ENCODE measurements at regions not wholly inside any gene's neighbourhood (a gene's known extent, or its start where the extent isn't known, plus 50 kb on each side); places are given as distances from the start of the nearest gene placed in this dataset.

- Histone ChIP-seq H3K14ac (replicated peaks; ENCODE audit: low read depth, low read length) (no peak overlapping the region), H2AFZ (replicated peaks; ENCODE audit: low read length, poor library complexity) (no peak overlapping the region), H4K8ac (ENCODE audit: low read depth in 2 of 2, low read length in 2 of 2) (no peak overlapping the region), H3K36me3 (ENCODE audit: control insufficient read depth, insufficient read depth, low read length) (no peaks in the 10 kb centered on the region), H3K4me1 (ENCODE audit: control insufficient read depth, insufficient read depth, low read length) (no peaks in the 10 kb centered on the region), H3K4me3 (ENCODE audit: insufficient read depth, low read depth, low read length) (no peak overlapping the region), H3K79me1 (ENCODE audit: low read depth in 1 of 2, low read length in 2 of 2) (no peaks in the 10 kb centered on the region), H3K9me3 (ENCODE audit: control insufficient read depth, insufficient read depth, low read length) (no peaks in the 10 kb centered on the region), H3K18ac (ENCODE audit: low read depth, low read length) (no peak overlapping the region), H3K9ac (ENCODE audit: low read depth, low read length) (no peak overlapping the region), H3K23ac (ENCODE audit: low read depth, low read length) (no peak overlapping the region), H3K4me2 (ENCODE audit: low read depth, low read length) (no peak overlapping the region), H2AK5ac (ENCODE audit: low read depth, low read length) (no peak overlapping the region), H3K4ac (ENCODE audit: low read depth, low read length) (no peak overlapping the region), H4K91ac (ENCODE audit: insufficient read depth, low read depth, low read length) (no peak overlapping the region), H2AK9ac (replicated peaks; ENCODE audit: low read depth, low read length, poor library complexity) (no peak overlapping the region), H2BK15ac (ENCODE audit: low read depth, low read length) (no peak overlapping the region), H2BK20ac (ENCODE audit: low read depth, low read length) (no peak overlapping the region), H2BK5ac (ENCODE audit: low read depth, low read length, poor library complexity, severe bottlenecking) (no peak overlapping the region), H3K9me1 (ENCODE audit: insufficient read depth, low read length) (no peaks in the 10 kb centered on the region), H3K56ac (ENCODE audit: extremely low read depth, insufficient read depth, low read length) (no peak overlapping the region), H4K5ac (ENCODE audit: low read depth, low read length) (no peak overlapping the region), H4K20me1 (ENCODE audit: insufficient read depth, low read length) (no peaks in the 10 kb centered on the region), H3K27me3 (ENCODE audit: control insufficient read depth, insufficient read depth, low read length) (no peaks in the 10 kb centered on the region), H3K27ac (ENCODE audit: insufficient read depth, low read length) (no peak overlapping the region), H2BK120ac (ENCODE audit: low read depth, low read length) (no peak overlapping the region)
- ATAC-seq (ENCODE audit: low read depth) = no peak
- no TSS peak for BruUV-seq (replicated peaks)
- DNase-seq = no peak
- intact Hi-C loops (cut with micrococcal nuclease) = no loop called here
- ChIA-PET POLR2A (ENCODE audit: unreplicated experiment) (no interaction called here), CTCF (no interaction called here)
- WGBS, 2 experiments (ENCODE audit: extremely low coverage in 2 of 2, insufficient read length in 1 of 2) = no CpG with 5 or more reads among the region's 2 CpGs
- no peak for TF ChIP-seq RCOR1 (IDR thresholded peaks at IDR 0.05; ENCODE audit: insufficient replicate concordance, low read length)
- TF ChIP-seq NFE2L2 (IDR thresholded peaks at IDR 0.05; ENCODE audit: low read depth, low read length) = no peak
- no peak for TF ChIP-seq RAD21 (IDR thresholded peaks at IDR 0.05; ENCODE audit: low read length)
- TF ChIP-seq CEBPB (IDR thresholded peaks at IDR 0.05; ENCODE audit: low read depth, low read length) = no peak
- TF ChIP-seq POLR2A (IDR thresholded peaks at IDR 0.05; ENCODE audit: low read depth, low read length) = no peak
- TF ChIP-seq RFX5 (IDR thresholded peaks at IDR 0.05; ENCODE audit: low read depth, low read length) = no peak
- no peak for TF ChIP-seq FOS (IDR thresholded peaks at IDR 0.05; ENCODE audit: low read depth, low read length)
- no peak for TF ChIP-seq BHLHE40 (IDR thresholded peaks at IDR 0.05; ENCODE audit: low read depth, low read length)
- no peak for TF ChIP-seq CHD1 (IDR thresholded peaks at IDR 0.05; ENCODE audit: low read depth, low read length)
- TF ChIP-seq SMC3 (IDR thresholded peaks at IDR 0.05; ENCODE audit: low read depth, low read length) = no peak
- TF ChIP-seq MAFK (IDR thresholded peaks at IDR 0.05; ENCODE audit: low read depth, low read length) = no peak
- TF ChIP-seq, protein P1, sequence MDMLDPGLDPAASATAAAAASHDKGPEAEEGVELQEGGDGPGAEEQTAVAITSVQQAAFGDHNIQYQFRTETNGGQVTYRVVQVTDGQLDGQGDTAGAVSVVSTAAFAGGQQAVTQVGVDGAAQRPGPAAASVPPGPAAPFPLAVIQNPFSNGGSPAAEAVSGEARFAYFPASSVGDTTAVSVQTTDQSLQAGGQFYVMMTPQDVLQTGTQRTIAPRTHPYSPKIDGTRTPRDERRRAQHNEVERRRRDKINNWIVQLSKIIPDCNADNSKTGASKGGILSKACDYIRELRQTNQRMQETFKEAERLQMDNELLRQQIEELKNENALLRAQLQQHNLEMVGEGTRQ (IDR thresholded peaks at IDR 0.05; ENCODE audit: low read depth, low read length) = no peak
- no peak for TF ChIP-seq MAZ (IDR thresholded peaks at IDR 0.05; ENCODE audit: borderline replicate concordance, low read depth, low read length)
- TF ChIP-seq, protein P2, sequence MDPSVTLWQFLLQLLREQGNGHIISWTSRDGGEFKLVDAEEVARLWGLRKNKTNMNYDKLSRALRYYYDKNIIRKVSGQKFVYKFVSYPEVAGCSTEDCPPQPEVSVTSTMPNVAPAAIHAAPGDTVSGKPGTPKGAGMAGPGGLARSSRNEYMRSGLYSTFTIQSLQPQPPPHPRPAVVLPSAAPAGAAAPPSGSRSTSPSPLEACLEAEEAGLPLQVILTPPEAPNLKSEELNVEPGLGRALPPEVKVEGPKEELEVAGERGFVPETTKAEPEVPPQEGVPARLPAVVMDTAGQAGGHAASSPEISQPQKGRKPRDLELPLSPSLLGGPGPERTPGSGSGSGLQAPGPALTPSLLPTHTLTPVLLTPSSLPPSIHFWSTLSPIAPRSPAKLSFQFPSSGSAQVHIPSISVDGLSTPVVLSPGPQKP (IDR thresholded peaks at IDR 0.05; ENCODE audit: borderline replicate concordance, low read depth, low read length) = no peak
- TF ChIP-seq MXI1 (IDR thresholded peaks at IDR 0.05; ENCODE audit: borderline replicate concordance, low read depth, low read length) = no peak
- TF ChIP-seq, protein P3, sequence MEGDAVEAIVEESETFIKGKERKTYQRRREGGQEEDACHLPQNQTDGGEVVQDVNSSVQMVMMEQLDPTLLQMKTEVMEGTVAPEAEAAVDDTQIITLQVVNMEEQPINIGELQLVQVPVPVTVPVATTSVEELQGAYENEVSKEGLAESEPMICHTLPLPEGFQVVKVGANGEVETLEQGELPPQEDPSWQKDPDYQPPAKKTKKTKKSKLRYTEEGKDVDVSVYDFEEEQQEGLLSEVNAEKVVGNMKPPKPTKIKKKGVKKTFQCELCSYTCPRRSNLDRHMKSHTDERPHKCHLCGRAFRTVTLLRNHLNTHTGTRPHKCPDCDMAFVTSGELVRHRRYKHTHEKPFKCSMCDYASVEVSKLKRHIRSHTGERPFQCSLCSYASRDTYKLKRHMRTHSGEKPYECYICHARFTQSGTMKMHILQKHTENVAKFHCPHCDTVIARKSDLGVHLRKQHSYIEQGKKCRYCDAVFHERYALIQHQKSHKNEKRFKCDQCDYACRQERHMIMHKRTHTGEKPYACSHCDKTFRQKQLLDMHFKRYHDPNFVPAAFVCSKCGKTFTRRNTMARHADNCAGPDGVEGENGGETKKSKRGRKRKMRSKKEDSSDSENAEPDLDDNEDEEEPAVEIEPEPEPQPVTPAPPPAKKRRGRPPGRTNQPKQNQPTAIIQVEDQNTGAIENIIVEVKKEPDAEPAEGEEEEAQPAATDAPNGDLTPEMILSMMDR (conservative IDR thresholded peaks at IDR 0.05; ENCODE audit: low read depth, low read length) = no peak
- dilution Hi-C loops (cut with HindIII; ENCODE audit: low sequenced_read_pairs, unreplicated experiment) = no loop called here
- in situ Hi-C loops (cut with MboI; ENCODE audit: low sequenced_read_pairs) = no loop called here
Measured at GRCh38 chr12:84723988-84724387, 188.6 kb downstream of the SLC6A15 start.

Measured in IMR-90 (cell line).